MCF 10A (cell line): ENCODE measurements at regions not wholly inside any gene's neighbourhood (a gene's known extent, or its start where the extent isn't known, plus 50 kb on each side); places are given as distances from the start of the nearest gene placed in this dataset.

Experiments
- BruUV-seq: library from RNA; stranded (reverse); fragments of 400-500 nt; replicated peaks from 2 replicates; lab custom pipeline; 2021; lab: Mats Ljungman, UMichigan
- CTCF ChIA-PET: fragments of 300-600 bp; sonication (Branson Sonifier 250); formaldehyde crosslinking; extraction: SDS; loops from one replicate; lab custom pipeline; 2021; ENCODE audit warnings: antibody characterized with exemption, inconsistent platforms; lab: Yijun Ruan, JAX
- POLR2A ChIA-PET: fragments of 300-600, 350-650 bp; sonication (Branson Sonifier 250); formaldehyde crosslinking; extraction: SDS; loops from one replicate; lab custom pipeline; 2020; ENCODE audit warnings: antibody characterized with exemption, inconsistent platforms; lab: Yijun Ruan, JAX
- DNase-seq: peaks from one replicate; pipeline ENCODE4 v3.0.0-alpha.2; 2018; ENCODE audit not compliant: unreplicated experiment
- H3K27ac Mint-ChIP-seq: one replicate; pipeline ENCODE4 v1.8.0; 2022; ENCODE audit warnings: mild to moderate bottlenecking, low read depth, mixed read lengths; ENCODE audit not compliant: unreplicated experiment
- H3K27me3 Mint-ChIP-seq: one replicate; pipeline ENCODE4 v1.8.0; 2022; ENCODE audit warnings: mixed read lengths; ENCODE audit not compliant: insufficient read depth, unreplicated experiment
- H3K36me3 Mint-ChIP-seq: one replicate; pipeline ENCODE4 v1.8.0; 2022; ENCODE audit warnings: mild to moderate bottlenecking, moderate library complexity, mixed read lengths; ENCODE audit not compliant: insufficient read depth, unreplicated experiment
- H3K4me1 Mint-ChIP-seq: one replicate; pipeline ENCODE4 v1.8.0; 2022; ENCODE audit warnings: mixed read lengths; ENCODE audit not compliant: insufficient read depth, unreplicated experiment
- H3K4me3 Mint-ChIP-seq: one replicate; pipeline ENCODE4 v1.8.0; 2022; ENCODE audit warnings: mild to moderate bottlenecking, moderate library complexity, mixed read lengths; ENCODE audit not compliant: unreplicated experiment
- H3K9me3 Mint-ChIP-seq: one replicate; pipeline ENCODE4 v1.8.0; 2022; ENCODE audit warnings: mixed read lengths; ENCODE audit not compliant: unreplicated experiment
- CTCF ChIP-seq: fragments of 200-600 bp; IDR thresholded peaks from one replicate; pipeline ENCODE4 v1.8.0; 2022; ENCODE audit warnings: antibody characterized with exemption, mild to moderate bottlenecking; ENCODE audit not compliant: unreplicated experiment
- intact Hi-C: fragments of 100-400 bp; cut with micrococcal nuclease; formaldehyde crosslinking; loops from 2 replicates; pipeline ENCODE4 v1.14.1; 2022

GRCh38 chr3:81923038-81923437 is 161.6 kb upstream of the GBE1 start:
- no peak overlapping the region for H3K27ac Mint-ChIP-seq
- no peak for TF ChIP-seq CTCF
- H3K36me3 Mint-ChIP-seq = no peaks in the 10 kb centered on the region
- ChIA-PET CTCF (interaction anchor here (4.4 kb wide), 1 partner anchor 14 kb away, joined by 23 read pairs; no protein-coding TSS in a partner anchor), POLR2A (no interaction called here)
- intact Hi-C loops = no loop called here
- no peaks in the 10 kb centered on the region for H3K4me1 Mint-ChIP-seq
- H3K27me3 Mint-ChIP-seq = no peaks in the 10 kb centered on the region
- no peaks in the 10 kb centered on the region for H3K9me3 Mint-ChIP-seq
- no peak overlapping the region for H3K4me3 Mint-ChIP-seq
- no TSS peak for BruUV-seq
- DNase-seq = no peak

- Mint-ChIP-seq H3K27me3 (no peaks in the 10 kb centered on the region), H3K4me3 (no peak overlapping the region), H3K36me3 (no peaks in the 10 kb centered on the region), H3K27ac (no peak overlapping the region), H3K9me3 (no peaks in the 10 kb centered on the region), H3K4me1 (no peaks in the 10 kb centered on the region)
- BruUV-seq = no TSS peak
- CTCF ChIA-PET = interaction anchor here (1.1 kb wide), 1 partner anchor 13 kb away, joined by 5 read pairs; no protein-coding TSS in a partner anchor
- intact Hi-C loops = no loop called here
- no peak for TF ChIP-seq CTCF
- no peak for DNase-seq
- POLR2A ChIA-PET = no interaction called here
Measured at GRCh38 chr3:81922404-81922803, 161.0 kb upstream of the GBE1 start.

DNA sequence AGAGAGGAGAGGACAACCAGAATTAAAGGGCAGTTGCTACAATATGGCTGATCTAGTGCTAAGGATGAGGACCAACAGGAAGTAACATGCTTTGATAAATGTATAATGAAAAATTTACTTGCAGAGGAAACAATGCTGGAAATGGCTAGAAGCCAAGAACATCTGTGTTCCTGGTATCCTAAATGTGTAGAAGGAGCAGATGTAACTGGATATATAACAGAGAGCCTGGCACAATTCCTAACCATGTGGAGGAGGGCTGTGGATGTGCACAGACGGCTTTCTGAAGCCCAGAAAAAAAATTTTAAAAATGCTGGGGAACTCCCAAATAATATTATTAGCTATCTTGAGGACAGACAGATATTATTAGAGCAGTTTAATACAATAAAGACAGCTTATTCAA is 159.4 kb upstream of the GBE1 start:
- Mint-ChIP-seq H3K36me3 (no peaks in the 10 kb centered on the region), H3K4me3 (no peak overlapping the region), H3K27me3 (no peaks in the 10 kb centered on the region), H3K9me3 (no peaks in the 10 kb centered on the region), H3K27ac (no peak overlapping the region), H3K4me1 (no peaks in the 10 kb centered on the region)
- DNase-seq = no peak
- TF ChIP-seq CTCF = no peak
- intact Hi-C loops = no loop called here
- ChIA-PET POLR2A (no interaction called here), CTCF (interaction anchor here (1.2 kb wide), 1 partner anchor 11 kb away, joined by 4 read pairs; no protein-coding TSS in a partner anchor)
- no TSS peak for BruUV-seq

DNA sequence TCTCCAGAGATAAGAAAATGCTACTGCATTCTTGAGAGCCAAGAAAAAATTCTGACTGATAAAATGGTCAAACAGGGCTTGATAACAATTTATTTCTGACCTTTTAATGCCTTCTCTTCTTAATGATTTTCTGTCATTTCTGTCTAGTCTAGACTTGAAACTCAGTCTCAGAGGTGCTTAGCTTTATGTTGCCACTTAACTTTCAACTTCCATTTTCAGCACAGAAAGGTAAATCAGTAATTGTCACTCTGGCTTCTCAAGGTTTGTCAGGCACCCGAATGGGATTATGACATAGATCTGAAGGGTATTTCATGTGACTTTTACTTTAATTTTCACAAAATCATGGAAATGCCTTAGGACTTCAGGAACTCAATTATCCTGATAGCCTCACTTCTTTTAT is 155.4 kb upstream of the GBE1 start:
- TF ChIP-seq CTCF = no peak
- Mint-ChIP-seq H3K4me1 (no peaks in the 10 kb centered on the region), H3K27me3 (no peaks in the 10 kb centered on the region), H3K36me3 (no peaks in the 10 kb centered on the region), H3K9me3 (no peaks in the 10 kb centered on the region), H3K4me3 (no peak overlapping the region), H3K27ac (no peak overlapping the region)
- intact Hi-C loops = no loop called here
- POLR2A ChIA-PET = no interaction called here
- no peak for DNase-seq
- CTCF ChIA-PET = no interaction called here
- no TSS peak for BruUV-seq
